Keratinocyte (primary cell): ENCODE measurements at regions not wholly inside any gene's neighbourhood (a gene's known extent, or its start where the extent isn't known, plus 50 kb on each side); places are given as distances from the start of the nearest gene placed in this dataset.

Source experiments
- CTCF ChIP-seq, 3 experiments: IDR thresholded peaks in 1 of 3; conservative IDR thresholded peaks in 1 of 3; optimal IDR thresholded peaks in 1 of 3; 2 replicates in 2 of 3; 3 replicates in 1 of 3; pipeline versions ENCODE3 to v1.5.1; 2011; ENCODE audit warnings: low read length in 3 of 3, mild to moderate bottlenecking in 3 of 3, moderate library complexity in 2 of 3, control low read depth in 1 of 3, inconsistent platforms in 1 of 3; ENCODE audit not compliant: insufficient read depth in 2 of 3; ENCODE audit errors: extremely low read depth in 1 of 3
- EZH2 ChIP-seq: IDR thresholded peaks from one replicate; pipeline ENCODE4 v1.6.1; 2012; ENCODE audit warnings: inconsistent platforms, mild to moderate bottlenecking, low read length, moderate library complexity

GRCh38 chr2:152861349-152861942 lies 143.0 kb downstream of the ARL6IP6 start:
- peak; percentile 67 to 72 (median 68) for TF ChIP-seq CTCF (optimal IDR thresholded peaks at IDR 0.05 in 1 of 3, IDR thresholded peaks at IDR 0.05 in 1 of 3, conservative IDR thresholded peaks at IDR 0.05 in 1 of 3; ENCODE audit: extremely low read depth in 1 of 3, insufficient read depth in 2 of 3, low read length in 3 of 3)
- no peak for TF ChIP-seq EZH2
